Endothelial cell of umbilical vein (primary cell): ENCODE measurements at regions not wholly inside any gene's neighbourhood (a gene's known extent, or its start where the extent isn't known, plus 50 kb on each side); places are given as distances from the start of the nearest gene placed in this dataset.

Experiments
- BruUV-seq: library from RNA; stranded (reverse); fragments of 400-500 nt; replicated peaks from 2 replicates; lab custom pipeline; 2021; lab: Mats Ljungman, UMichigan
- CTCF ChIA-PET: fragments of 300-600, 350-600 bp; sonication (Branson Sonifier 250); formaldehyde crosslinking; loops from one replicate; lab custom pipeline; 2021; ENCODE audit warnings: antibody characterized with exemption, inconsistent platforms; lab: Charles Lee
- POLR2A ChIA-PET: fragments of 300-600, 350-600 bp; sonication (Branson Sonifier 250); formaldehyde crosslinking; loops from one replicate; lab custom pipeline; 2021; ENCODE audit warnings: antibody characterized with exemption, inconsistent platforms; lab: Charles Lee
- DNase-seq: peaks from one replicate; pipeline ENCODE4 v3.0.0-alpha.2; 2011; ENCODE audit warnings: low read depth, low spot score
- FAIRE-seq: peaks from 2 replicates; lab custom pipeline; 2011; peaks lifted over from hg19 to GRCh38; lab: Jason Lieb, UNC
- H2AFZ ChIP-seq: 2 replicates; pipeline ENCODE4 v1.6.0; 2012; ENCODE audit warnings: low read depth, low read length, control low read depth, inconsistent platforms
- H3K27ac ChIP-seq: 2 replicates; pipeline ENCODE4 v1.5.1; 2011; ENCODE audit warnings: low read depth, mild to moderate bottlenecking, control low read depth, low read length, moderate library complexity; ENCODE audit not compliant: insufficient read depth
- H3K27me3 ChIP-seq, 2 experiments: 2 replicates each; pipeline versions ENCODE4 v1.6.0 to v1.6.1; 2011; ENCODE audit warnings: low read length in 2 of 2, mixed read lengths in 1 of 2; ENCODE audit not compliant: control insufficient read depth in 2 of 2, insufficient read depth in 2 of 2
- H3K36me3 ChIP-seq, 2 experiments: 2 replicates in 1 of 2; 3 replicates in 1 of 2; pipeline ENCODE4 v1.5.1; 2011; ENCODE audit warnings: low read length in 2 of 2, mild to moderate bottlenecking in 1 of 2, moderate library complexity in 1 of 2; ENCODE audit not compliant: control insufficient read depth in 2 of 2, insufficient read depth in 2 of 2; ENCODE audit errors: extremely low read depth in 1 of 2
- H3K4me1 ChIP-seq: 3 replicates; pipeline ENCODE4 v1.5.1; 2011; ENCODE audit warnings: mild to moderate bottlenecking, low read length; ENCODE audit not compliant: control insufficient read depth, insufficient read depth; ENCODE audit errors: extremely low read depth
- H3K4me2 ChIP-seq: 2 replicates; pipeline ENCODE4 v1.6.1; 2011; ENCODE audit warnings: low read length, control low read depth, mixed read lengths; ENCODE audit not compliant: insufficient read depth
- H3K4me3 ChIP-seq, 3 experiments: fragments of 200-600 bp in 1 of 3; sonication (generic), shearing (Covaris generic) in 1 of 3; replicated peaks in 1 of 3; 2 replicates each; pipeline ENCODE4 v1.5.1; 2011 to 2016; ENCODE audit warnings: control low read depth in 3 of 3, low read length in 3 of 3, mild to moderate bottlenecking in 2 of 3, inconsistent platforms in 1 of 3, low read depth in 1 of 3, moderate library complexity in 1 of 3; ENCODE audit not compliant: insufficient read depth in 1 of 3
- H3K79me2 ChIP-seq: 2 replicates; pipeline ENCODE4 v1.6.0; 2012; ENCODE audit warnings: low read length, inconsistent platforms; ENCODE audit not compliant: control insufficient read depth, insufficient read depth
- H3K9ac ChIP-seq: replicated peaks from 2 replicates; pipeline ENCODE3; 2011; ENCODE audit warnings: low read length, control low read depth; ENCODE audit not compliant: insufficient read depth; ENCODE audit errors: extremely low read depth
- H3K9me1 ChIP-seq: replicated peaks from 3 replicates; pipeline ENCODE4 v1.6.0; 2011; ENCODE audit warnings: mild to moderate bottlenecking, low read length; ENCODE audit not compliant: control insufficient read depth, insufficient read depth; ENCODE audit errors: extremely low read depth
- H3K9me3 ChIP-seq: replicated peaks from 2 replicates; pipeline ENCODE4 v1.5.1; 2012; ENCODE audit warnings: low read length, inconsistent platforms; ENCODE audit not compliant: control insufficient read depth, insufficient read depth
- H4K20me1 ChIP-seq: replicated peaks from 2 replicates; pipeline ENCODE3; 2011; ENCODE audit warnings: mild to moderate bottlenecking, low read length; ENCODE audit not compliant: control insufficient read depth, insufficient read depth; ENCODE audit errors: extremely low read depth
- EZH2 ChIP-seq: IDR thresholded peaks from 2 replicates; pipeline ENCODE4 v1.6.1; 2012; ENCODE audit warnings: borderline replicate concordance, low read depth, mild to moderate bottlenecking, moderate library complexity, low read length, inconsistent platforms; ENCODE audit not compliant: severe bottlenecking
- FOS ChIP-seq: IDR thresholded peaks from 2 replicates; pipeline ENCODE4 v1.6.1; 2011; ENCODE audit warnings: mild to moderate bottlenecking, low read length, moderate library complexity, borderline replicate concordance; ENCODE audit not compliant: insufficient read depth
- GATA2 ChIP-seq: IDR thresholded peaks from 2 replicates; pipeline ENCODE4 v1.7.0; 2011; ENCODE audit warnings: low read depth, mild to moderate bottlenecking, moderate library complexity, mixed read lengths, low read length; ENCODE audit not compliant: insufficient read length, insufficient read depth
- JUN ChIP-seq: IDR thresholded peaks from 2 replicates; pipeline ENCODE4 v1.6.1; 2011; ENCODE audit warnings: borderline replicate concordance, low read depth; ENCODE audit not compliant: insufficient read length, insufficient read depth
- MYC ChIP-seq: IDR thresholded peaks from one replicate; pipeline ENCODE4 v1.6.1; 2011; ENCODE audit warnings: mild to moderate bottlenecking, low read depth, low read length
- POLR2A ChIP-seq: IDR thresholded peaks from 2 replicates; pipeline ENCODE4 v1.6.1; 2012; ENCODE audit warnings: low read depth, mild to moderate bottlenecking, control low read depth, low read length
- POLR2AphosphoS5 ChIP-seq: IDR thresholded peaks from 2 replicates; pipeline ENCODE4 v1.6.1; 2012; ENCODE audit warnings: low read depth, mild to moderate bottlenecking, control low read depth, low read length, moderate library complexity; ENCODE audit not compliant: insufficient read depth
- dilution Hi-C: fragments of 300-500 bp; cut with MboI; formaldehyde crosslinking; loops from one replicate; pipeline ENCODE4 v1.15.0; 2019; ENCODE audit warnings: low sequenced_read_pairs; ENCODE audit not compliant: extremely low pct_ligation_motif_present
- intact Hi-C: fragments of 100-400 bp; cut with micrococcal nuclease; formaldehyde crosslinking; loops from one replicate; pipeline ENCODE4 v1.10.0; 2022
- TF ChIP-seq, protein P1 (sequence below): IDR thresholded peaks from 2 replicates; pipeline ENCODE4 v1.6.1; 2011; ENCODE audit not compliant: insufficient read depth, insufficient read length
- TF ChIP-seq, protein P2 (sequence below), 2 donors: IDR thresholded peaks; 1 replicate in 1 of 2; 2 replicates in 1 of 2; pipeline ENCODE4 v1.5.1; 2011; ENCODE audit warnings: low read length in 2 of 2, mild to moderate bottlenecking in 2 of 2, moderate library complexity in 2 of 2, control low read depth in 1 of 2, inconsistent platforms in 1 of 2, low read depth in 1 of 2; ENCODE audit not compliant: insufficient read depth in 1 of 2; ENCODE audit errors: extremely low read depth in 1 of 2

DNA sequence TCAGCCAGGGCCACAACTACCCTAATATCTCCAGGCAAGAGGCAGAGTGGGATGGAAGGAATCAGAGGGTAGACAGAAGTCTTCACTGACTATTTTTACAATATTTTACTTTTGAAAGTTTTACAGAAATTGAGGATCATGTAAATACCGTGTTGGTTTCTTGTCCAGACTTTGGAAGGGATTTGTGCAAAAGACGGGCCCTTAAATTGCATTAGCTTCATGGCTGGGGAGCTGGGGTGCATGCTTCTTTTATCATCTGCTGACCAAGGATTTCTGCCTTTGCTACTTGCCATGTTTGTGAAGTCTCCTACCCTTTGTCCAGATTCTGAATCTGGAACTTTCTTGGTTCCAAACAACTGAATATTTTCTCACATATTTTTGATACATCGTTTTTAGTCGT lies 107.7 kb upstream of the GRIN3A start:
- no peaks in the 10 kb centered on the region for H3K79me2 ChIP-seq
- no peaks in the 10 kb centered on the region for H3K4me1 ChIP-seq
- dilution Hi-C loops, result no loop called here
- no peak overlapping the region for H3K4me3 ChIP-seq
- no TSS peak for BruUV-seq
- H3K36me3 ChIP-seq, result no peaks in the 10 kb centered on the region
- TF ChIP-seq, protein P1, sequence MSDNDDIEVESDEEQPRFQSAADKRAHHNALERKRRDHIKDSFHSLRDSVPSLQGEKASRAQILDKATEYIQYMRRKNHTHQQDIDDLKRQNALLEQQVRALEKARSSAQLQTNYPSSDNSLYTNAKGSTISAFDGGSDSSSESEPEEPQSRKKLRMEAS, result no peak
- TF ChIP-seq GATA2 (no peak), POLR2A (no peak), FOS (no peak), MYC (no peak), POLR2AphosphoS5 (no peak), JUN (no peak), EZH2 (no peak)
- TF ChIP-seq, protein P2, sequence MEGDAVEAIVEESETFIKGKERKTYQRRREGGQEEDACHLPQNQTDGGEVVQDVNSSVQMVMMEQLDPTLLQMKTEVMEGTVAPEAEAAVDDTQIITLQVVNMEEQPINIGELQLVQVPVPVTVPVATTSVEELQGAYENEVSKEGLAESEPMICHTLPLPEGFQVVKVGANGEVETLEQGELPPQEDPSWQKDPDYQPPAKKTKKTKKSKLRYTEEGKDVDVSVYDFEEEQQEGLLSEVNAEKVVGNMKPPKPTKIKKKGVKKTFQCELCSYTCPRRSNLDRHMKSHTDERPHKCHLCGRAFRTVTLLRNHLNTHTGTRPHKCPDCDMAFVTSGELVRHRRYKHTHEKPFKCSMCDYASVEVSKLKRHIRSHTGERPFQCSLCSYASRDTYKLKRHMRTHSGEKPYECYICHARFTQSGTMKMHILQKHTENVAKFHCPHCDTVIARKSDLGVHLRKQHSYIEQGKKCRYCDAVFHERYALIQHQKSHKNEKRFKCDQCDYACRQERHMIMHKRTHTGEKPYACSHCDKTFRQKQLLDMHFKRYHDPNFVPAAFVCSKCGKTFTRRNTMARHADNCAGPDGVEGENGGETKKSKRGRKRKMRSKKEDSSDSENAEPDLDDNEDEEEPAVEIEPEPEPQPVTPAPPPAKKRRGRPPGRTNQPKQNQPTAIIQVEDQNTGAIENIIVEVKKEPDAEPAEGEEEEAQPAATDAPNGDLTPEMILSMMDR (IDR thresholded peaks at IDR 0.05; ENCODE audit: extremely low read depth in 1 of 2, insufficient read depth in 1 of 2, low read depth in 1 of 2, low read length in 2 of 2), result no peak
- POLR2A ChIA-PET, result no interaction called here
- no peak overlapping the region for H3K9ac ChIP-seq
- H3K27me3 ChIP-seq, result no peaks in the 10 kb centered on the region
- no peak for DNase-seq
- intact Hi-C loops, result no loop called here
- CTCF ChIA-PET, result no interaction called here
- no peak overlapping the region for H3K4me2 ChIP-seq
- H3K9me1 ChIP-seq, result no peaks in the 10 kb centered on the region
- no peaks in the 10 kb centered on the region for H4K20me1 ChIP-seq
- H3K9me3 ChIP-seq, result peaks cover 2% of the 10 kb centered on the region
- FAIRE-seq, result no peak
- no peak overlapping the region for H2AFZ ChIP-seq
- H3K27ac ChIP-seq, result no peak overlapping the region
